B cell (primary cell): ENCODE measurements at regions not wholly inside any gene's neighbourhood (a gene's known extent, or its start where the extent isn't known, plus 50 kb on each side); places are given as distances from the start of the nearest gene placed in this dataset.

Experiments
- ATAC-seq: fragments of 200-7000 bp; cut with Tn5 transposase; one replicate; pipeline ENCODE4 v1.10.0; 2021; ENCODE audit warnings: low read depth, mild to moderate bottlenecking, moderate number of reproducible peaks, moderate library complexity
- CTCF ChIA-PET: fragments of 350-600 bp; sonication (Branson Sonifier 250); formaldehyde crosslinking; loops from one replicate; lab custom pipeline; 2021; ENCODE audit warnings: antibody characterized with exemption, inconsistent platforms; lab: Charles Lee
- POLR2A ChIA-PET: fragments of 350-600 bp; sonication (Branson Sonifier 250); formaldehyde crosslinking; loops from one replicate; lab custom pipeline; 2021; ENCODE audit warnings: antibody characterized with exemption; lab: Charles Lee
- DNase-seq: peaks from one replicate; pipeline ENCODE4 v3.0.0; 2013
- H2AFZ ChIP-seq: 2 replicates; pipeline ENCODE4 v1.6.1; 2012; ENCODE audit warnings: mild to moderate bottlenecking, low read depth, low read length; ENCODE audit not compliant: insufficient read depth, poor library complexity, severe bottlenecking
- H3K27ac ChIP-seq, 2 donors: 1 replicate in 1 of 2; 2 replicates in 1 of 2; pipeline ENCODE4 v1.5.1; 2012 to 2013; ENCODE audit warnings: low read length in 2 of 2, mild to moderate bottlenecking in 2 of 2, moderate library complexity in 1 of 2
- H3K27me3 ChIP-seq, 4 experiments: fragments of 200-600 bp in 1 of 4; sonication (generic) in 1 of 4; replicated peaks in 1 of 4; 1 replicate in 2 of 4; 2 replicates in 2 of 4; pipeline versions ENCODE4 v1.6.1 to v1.7.0; 2013 to 2016; ENCODE audit warnings: low read length in 3 of 4, mild to moderate bottlenecking in 2 of 4, mixed read lengths in 1 of 4, moderate library complexity in 1 of 4; ENCODE audit not compliant: insufficient read depth in 4 of 4, control insufficient read depth in 3 of 4; ENCODE audit errors: control extremely low read depth in 1 of 4
- H3K36me3 ChIP-seq, 2 experiments: replicated peaks in 1 of 2; 1 replicate in 1 of 2; 2 replicates in 1 of 2; pipeline versions ENCODE4 v1.6.1 to v1.7.1; 2013; ENCODE audit warnings: low read length in 1 of 2; ENCODE audit not compliant: insufficient read depth in 2 of 2, control insufficient read depth in 1 of 2; ENCODE audit errors: control extremely low read depth in 1 of 2, extremely low read depth in 1 of 2
- H3K4me1 ChIP-seq, 2 donors: fragments of 200-600 bp in 1 of 2; sonication (generic) in 1 of 2; 1 replicate in 1 of 2; 2 replicates in 1 of 2; pipeline versions ENCODE4 v1.5.1 to v1.6.1; 2013 to 2017; ENCODE audit warnings: low read length in 2 of 2; ENCODE audit not compliant: control insufficient read depth in 2 of 2, insufficient read depth in 2 of 2
- H3K4me2 ChIP-seq: replicated peaks from 2 replicates; pipeline ENCODE3; 2012; ENCODE audit warnings: mild to moderate bottlenecking, low read depth, low read length; ENCODE audit not compliant: poor library complexity, severe bottlenecking
- H3K4me3 ChIP-seq, 5 experiments: fragments of 200-600 bp in 1 of 5; sonication (generic) in 1 of 5; 1 replicate in 3 of 5; 2 replicates in 2 of 5; pipeline versions ENCODE4 v1.5.1 to v1.7.0; 2011 to 2016; ENCODE audit warnings: low read length in 4 of 5, mild to moderate bottlenecking in 4 of 5, low read depth in 2 of 5, control low read depth in 1 of 5, moderate library complexity in 1 of 5; ENCODE audit not compliant: insufficient read depth in 1 of 5; ENCODE audit errors: control extremely low read depth in 1 of 5, extremely low read depth in 1 of 5
- H3K79me2 ChIP-seq: fragments of 200-600 bp; sonication (generic); one replicate; pipeline ENCODE4 v1.6.0; 2016; ENCODE audit warnings: low read length; ENCODE audit not compliant: control insufficient read depth, insufficient read depth
- H3K9ac ChIP-seq: fragments of 200-600 bp; sonication (generic); 2 replicates; pipeline ENCODE4 v1.6.1; 2017; ENCODE audit warnings: mild to moderate bottlenecking, low read length, moderate library complexity
- H3K9me3 ChIP-seq, 3 donors: one replicate each; pipeline versions ENCODE4 v1.6.1 to v1.7.1; 2013; ENCODE audit warnings: low read length in 2 of 3; ENCODE audit not compliant: control insufficient read depth in 2 of 3, insufficient read depth in 1 of 3; ENCODE audit errors: control extremely low read depth in 1 of 3
- H4K20me1 ChIP-seq: 2 replicates; pipeline ENCODE4 v1.6.0; 2012; ENCODE audit warnings: mild to moderate bottlenecking, low read length; ENCODE audit not compliant: insufficient read depth, control insufficient read depth, poor library complexity, severe bottlenecking
- H3K27ac Mint-ChIP-seq: one replicate; pipeline ENCODE4 v1.8.0; 2021; ENCODE audit warnings: mixed read lengths
- H3K27me3 Mint-ChIP-seq: one replicate; pipeline ENCODE4 v1.8.0; 2021; ENCODE audit warnings: mixed read lengths
- H3K4me1 Mint-ChIP-seq: one replicate; pipeline ENCODE4 v1.8.0; 2021; ENCODE audit warnings: mixed read lengths
- H3K4me3 Mint-ChIP-seq: one replicate; pipeline ENCODE4 v1.8.0; 2021; ENCODE audit warnings: mixed read lengths
- H3K9me3 Mint-ChIP-seq: one replicate; pipeline ENCODE4 v1.8.0; 2022; ENCODE audit warnings: mixed read lengths; ENCODE audit not compliant: insufficient read depth
- EZH2 ChIP-seq: IDR thresholded peaks from 2 replicates; pipeline ENCODE4 v1.6.1; 2012; ENCODE audit warnings: borderline replicate concordance, low read depth, mild to moderate bottlenecking, moderate library complexity, low read length; ENCODE audit not compliant: insufficient read depth, poor library complexity, severe bottlenecking
- WGBS: methylation state at CpG from one replicate; pipeline ENCODE4 v1.1.5; 2013; ENCODE audit warnings: missing lambda C conversion rate; ENCODE audit not compliant: insufficient coverage; 5-methylcytosine and 5-hydroxymethylcytosine counted together
- intact Hi-C: fragments of 100-400 bp; cut with micrococcal nuclease; formaldehyde crosslinking; loops from one replicate; pipeline ENCODE4 v1.10.0; 2022
- TF ChIP-seq, protein P1 (sequence below): fragments of 200-600 bp; IDR thresholded peaks from one replicate; pipeline ENCODE4 v1.8.0; 2022; ENCODE audit warnings: antibody characterized with exemption, mild to moderate bottlenecking

DNA sequence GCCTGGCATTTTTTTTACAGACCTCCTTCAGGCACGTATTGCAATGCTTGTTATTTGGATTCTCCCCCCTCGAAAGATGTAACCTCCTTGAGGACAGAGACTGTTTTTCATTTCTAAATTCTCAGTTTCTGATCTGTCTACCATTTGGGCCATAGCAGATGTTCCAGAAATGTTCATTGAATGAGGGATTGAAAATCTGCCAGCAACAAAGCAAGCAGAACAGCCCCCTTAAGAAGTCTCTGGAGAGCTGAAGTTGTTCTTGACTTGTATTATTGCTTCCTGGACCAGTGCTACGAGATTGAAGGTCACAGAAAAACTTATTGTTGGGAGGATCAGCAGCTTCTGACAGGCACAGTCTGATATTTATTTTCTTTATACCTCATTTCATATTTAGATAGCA lies 355.5 kb downstream of the EPHA4 start:
- intact Hi-C loops: no loop called here
- Mint-ChIP-seq H3K27ac (no peak overlapping the region), H3K4me1 (no peaks in the 10 kb centered on the region), H3K27me3 (peaks cover 7% of the 10 kb centered on the region), H3K9me3 (no peaks in the 10 kb centered on the region), H3K4me3 (no peak overlapping the region)
- TF ChIP-seq, protein P1, sequence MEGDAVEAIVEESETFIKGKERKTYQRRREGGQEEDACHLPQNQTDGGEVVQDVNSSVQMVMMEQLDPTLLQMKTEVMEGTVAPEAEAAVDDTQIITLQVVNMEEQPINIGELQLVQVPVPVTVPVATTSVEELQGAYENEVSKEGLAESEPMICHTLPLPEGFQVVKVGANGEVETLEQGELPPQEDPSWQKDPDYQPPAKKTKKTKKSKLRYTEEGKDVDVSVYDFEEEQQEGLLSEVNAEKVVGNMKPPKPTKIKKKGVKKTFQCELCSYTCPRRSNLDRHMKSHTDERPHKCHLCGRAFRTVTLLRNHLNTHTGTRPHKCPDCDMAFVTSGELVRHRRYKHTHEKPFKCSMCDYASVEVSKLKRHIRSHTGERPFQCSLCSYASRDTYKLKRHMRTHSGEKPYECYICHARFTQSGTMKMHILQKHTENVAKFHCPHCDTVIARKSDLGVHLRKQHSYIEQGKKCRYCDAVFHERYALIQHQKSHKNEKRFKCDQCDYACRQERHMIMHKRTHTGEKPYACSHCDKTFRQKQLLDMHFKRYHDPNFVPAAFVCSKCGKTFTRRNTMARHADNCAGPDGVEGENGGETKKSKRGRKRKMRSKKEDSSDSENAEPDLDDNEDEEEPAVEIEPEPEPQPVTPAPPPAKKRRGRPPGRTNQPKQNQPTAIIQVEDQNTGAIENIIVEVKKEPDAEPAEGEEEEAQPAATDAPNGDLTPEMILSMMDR: no peak
- WGBS: 80% methylated on average over 1 of the region's 3 CpGs
- H4K20me1 ChIP-seq: no peaks in the 10 kb centered on the region
- no peak overlapping the region for H2AFZ ChIP-seq
- ChIA-PET POLR2A (no interaction called here), CTCF (no interaction called here)
- no peaks in the 10 kb centered on the region for H3K79me2 ChIP-seq
- H3K36me3 ChIP-seq: no peaks in the 10 kb centered on the region
- H3K27me3 ChIP-seq: no peaks in the 10 kb centered on the region
- H3K27ac ChIP-seq: no peak overlapping the region
- H3K9ac ChIP-seq: no peak overlapping the region
- no peak overlapping the region for H3K4me2 ChIP-seq
- H3K4me3 ChIP-seq: no peak overlapping the region
- no peak for ATAC-seq
- DNase-seq: no peak
- H3K4me1 ChIP-seq: no peaks in the 10 kb centered on the region
- H3K9me3 ChIP-seq: no peaks in the 10 kb centered on the region

DNA sequence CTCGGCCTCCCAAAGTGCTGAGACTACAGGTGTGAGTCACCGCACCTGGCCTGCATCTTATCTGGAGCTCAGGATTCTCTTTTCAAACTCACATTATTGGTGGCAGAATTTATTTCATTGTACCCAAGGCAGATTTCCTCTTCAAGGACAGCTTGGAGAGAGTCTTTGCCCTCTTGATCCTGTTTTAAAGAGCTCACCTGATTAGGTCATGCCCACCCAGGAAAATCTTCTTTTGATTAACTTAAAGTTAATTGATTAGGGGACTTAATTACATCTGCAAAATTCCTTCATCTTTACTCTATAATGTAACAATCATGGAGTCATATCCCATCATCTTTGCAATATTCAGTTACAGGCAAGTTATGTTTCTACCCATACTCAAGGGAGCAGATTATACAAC lies 346.4 kb downstream of the EPHA4 start:
- POLR2A ChIA-PET: no interaction called here

More for the DNA sequence above, 346.4 kb downstream of the EPHA4 start:
- CTCF ChIA-PET: no interaction called here
- no peaks in the 10 kb centered on the region for H3K9me3 ChIP-seq
- intact Hi-C loops: no loop called here
- H3K4me2 ChIP-seq: no peak overlapping the region
- DNase-seq (no peak), ATAC-seq (no peak)
- H3K9me3 Mint-ChIP-seq: no peaks in the 10 kb centered on the region
- no peaks in the 10 kb centered on the region for H3K4me1 Mint-ChIP-seq
- TF ChIP-seq EZH2: no peak
- TF ChIP-seq, protein P1: no peak
- no peak overlapping the region for H3K27ac ChIP-seq
- H3K27me3 ChIP-seq: no peaks in the 10 kb centered on the region
- no peak overlapping the region for H3K27ac Mint-ChIP-seq
- 94% methylated on average over 2 of the region's 2 CpGs for WGBS
- no peaks in the 10 kb centered on the region for H3K36me3 ChIP-seq
- H3K9ac ChIP-seq: no peak overlapping the region
- no peaks in the 10 kb centered on the region for H3K79me2 ChIP-seq
- H3K27me3 Mint-ChIP-seq: no peaks in the 10 kb centered on the region
- no peaks in the 10 kb centered on the region for H4K20me1 ChIP-seq
- H3K4me1 ChIP-seq: no peaks in the 10 kb centered on the region
- H3K4me3 Mint-ChIP-seq: no peak overlapping the region
- no peak overlapping the region for H3K4me3 ChIP-seq
- no peak overlapping the region for H2AFZ ChIP-seq
